Astrocyte of the cerebellum (primary cell): ENCODE measurements at regions not wholly inside any gene's neighbourhood (a gene's known extent, or its start where the extent isn't known, plus 50 kb on each side); places are given as distances from the start of the nearest gene placed in this dataset.

Source experiments
- DNase-seq: peaks from one replicate; pipeline ENCODE4 v3.0.0-alpha.2; 2011; ENCODE audit warnings: low read depth
- H3K4me3 ChIP-seq: 2 replicates; pipeline ENCODE4 v1.5.1; 2011; ENCODE audit warnings: mild to moderate bottlenecking, low read depth, low read length, moderate library complexity
- CTCF ChIP-seq: IDR thresholded peaks from 2 replicates; pipeline ENCODE4 v1.5.1; 2012; ENCODE audit warnings: low read length, low read depth, moderate library complexity, mild to moderate bottlenecking; ENCODE audit errors: missing control alignments
- in situ Hi-C: cut with HindIII; loops from 2 replicates; pipeline ENCODE4 v1.10.0; 2017; ENCODE audit warnings: low sequenced_read_pairs

- in situ Hi-C loops, result no loop called here
- TF ChIP-seq CTCF, result no peak
- H3K4me3 ChIP-seq, result no peak overlapping the region
- DNase-seq, result no peak
Observed at GRCh38 chr7:26074919-26075318, 77.1 kb upstream of the NFE2L3 start.

- DNase-seq, result no peak
- no peak for TF ChIP-seq CTCF
- in situ Hi-C loops, result no loop called here
- H3K4me3 ChIP-seq, result no peak overlapping the region
Observed at GRCh38 chr7:26076691-26077090, 75.3 kb upstream of the NFE2L3 start.

GRCh38 chr7:26078437-26079336 is 73.3 kb upstream of the NFE2L3 start:
- in situ Hi-C loops, result no loop called here
- no peak overlapping the region for H3K4me3 ChIP-seq
- peak; percentile 54 for TF ChIP-seq CTCF
- DNase-seq, result no peak

- H3K4me3 ChIP-seq, result no peak overlapping the region
- in situ Hi-C loops, result no loop called here
- DNase-seq, result no peak
- no peak for TF ChIP-seq CTCF
Observed at GRCh38 chr7:26081638-26082037, 70.4 kb upstream of the NFE2L3 start.

- peak; percentile 24 for DNase-seq
- no peak for TF ChIP-seq CTCF
- H3K4me3 ChIP-seq, result no peak overlapping the region
- in situ Hi-C loops, result no loop called here
Observed at GRCh38 chr7:26083113-26083512, 68.9 kb upstream of the NFE2L3 start.

GRCh38 chr7:26084418-26084817 is 67.6 kb upstream of the NFE2L3 start:
- DNase-seq, result no peak
- no peak overlapping the region for H3K4me3 ChIP-seq
- in situ Hi-C loops, result no loop called here
- no peak for TF ChIP-seq CTCF
